ENCODE measurements at regions not wholly inside any gene's neighbourhood (a gene's known extent, or its start where the extent isn't known, plus 50 kb on each side); places are given as distances from the start of the nearest gene placed in this dataset.

DNA sequence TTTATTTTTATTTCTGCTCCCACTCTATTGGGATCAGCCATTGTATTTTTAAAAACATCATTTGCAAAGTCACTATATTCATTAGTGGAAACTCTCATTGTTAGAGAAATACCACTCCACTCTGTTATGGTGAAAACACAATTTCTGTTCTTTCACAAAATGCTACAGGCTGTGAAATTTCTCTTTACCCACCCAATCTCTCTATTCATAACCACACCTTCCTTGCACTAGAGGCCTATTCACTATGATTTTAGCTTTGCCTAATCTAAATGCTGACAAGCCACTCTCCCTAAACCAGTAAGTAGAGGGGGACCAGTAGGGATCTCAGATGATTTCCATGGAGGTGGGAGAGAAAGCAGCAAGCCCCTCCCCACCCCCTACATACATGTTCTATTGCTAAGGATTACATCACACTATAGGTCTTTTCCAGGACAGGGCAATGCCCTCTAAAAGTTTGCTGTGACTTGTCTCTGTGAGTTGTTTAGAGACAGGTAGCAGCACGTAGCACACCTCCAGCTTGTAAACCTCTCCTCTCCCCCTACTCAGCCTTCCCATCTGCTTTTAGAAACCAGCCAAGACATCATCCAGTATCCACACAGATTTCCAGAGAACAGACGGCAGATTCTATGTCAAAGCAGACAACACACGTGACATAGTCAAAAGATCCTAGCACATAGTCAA, 58.3 kb upstream of the PPP1R3C start:
- DNase-seq = no peak

DNA sequence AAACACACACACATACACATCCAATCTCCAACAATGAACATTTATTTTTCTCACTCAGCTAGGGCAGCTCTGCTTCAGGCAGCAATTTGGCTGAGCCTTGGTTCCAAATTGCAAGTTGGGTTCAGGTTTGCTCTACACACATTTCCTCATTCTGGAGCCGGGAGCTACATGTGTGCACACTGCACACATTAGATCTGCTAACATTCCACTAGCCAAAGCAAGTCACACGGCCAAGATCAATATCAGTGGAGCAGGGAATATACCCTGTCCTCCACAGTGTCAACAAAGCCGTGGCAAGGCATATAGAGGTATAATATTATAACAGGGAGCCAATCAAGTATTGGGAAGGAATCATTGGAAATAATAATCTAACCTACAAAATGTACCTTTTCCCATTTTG, 57.5 kb upstream of the PPP1R3C start:
- no peak for DNase-seq

DNA sequence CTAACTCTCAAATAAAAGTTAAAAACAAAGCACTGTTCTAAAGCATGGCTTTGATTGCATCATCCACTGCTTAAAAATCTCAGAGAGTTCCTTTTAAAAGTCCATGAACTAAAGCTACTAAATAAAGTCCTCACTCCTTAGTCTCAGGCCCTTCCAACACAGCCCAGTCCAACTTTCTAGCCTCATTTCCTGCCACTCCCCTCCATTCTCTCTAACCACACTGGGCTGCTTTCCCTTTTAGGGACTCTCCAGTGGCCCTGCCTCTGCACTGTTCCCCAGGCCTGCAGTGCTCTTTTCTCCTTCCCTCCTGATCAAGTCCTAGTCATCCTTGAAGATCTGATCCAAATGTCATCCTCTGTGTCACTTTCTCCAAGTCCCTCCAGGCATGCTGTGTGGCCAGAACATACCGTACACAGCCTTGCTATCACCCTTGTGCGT, 56.9 kb upstream of the PPP1R3C start:
- no peak for DNase-seq

DNA sequence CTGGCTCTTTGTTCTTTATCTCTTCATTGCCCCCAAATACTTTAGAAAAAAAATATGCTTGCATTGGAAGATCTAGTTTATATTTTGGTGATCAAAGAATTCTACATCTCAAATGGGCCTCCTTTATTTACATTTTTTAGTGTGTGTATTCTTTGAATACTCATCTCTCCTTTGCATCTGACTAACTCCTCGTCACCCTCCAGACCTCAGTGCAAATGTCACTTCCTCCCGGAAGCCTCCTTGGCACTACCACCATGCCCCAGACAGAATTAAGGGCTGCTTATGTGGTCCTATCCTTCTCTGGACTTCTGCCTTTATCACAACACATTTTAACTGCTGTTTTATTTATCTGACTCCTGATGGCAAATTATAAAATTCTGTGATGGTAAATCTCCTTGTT, 52.0 kb upstream of the PPP1R3C start:
- DNase-seq = no peak

DNA sequence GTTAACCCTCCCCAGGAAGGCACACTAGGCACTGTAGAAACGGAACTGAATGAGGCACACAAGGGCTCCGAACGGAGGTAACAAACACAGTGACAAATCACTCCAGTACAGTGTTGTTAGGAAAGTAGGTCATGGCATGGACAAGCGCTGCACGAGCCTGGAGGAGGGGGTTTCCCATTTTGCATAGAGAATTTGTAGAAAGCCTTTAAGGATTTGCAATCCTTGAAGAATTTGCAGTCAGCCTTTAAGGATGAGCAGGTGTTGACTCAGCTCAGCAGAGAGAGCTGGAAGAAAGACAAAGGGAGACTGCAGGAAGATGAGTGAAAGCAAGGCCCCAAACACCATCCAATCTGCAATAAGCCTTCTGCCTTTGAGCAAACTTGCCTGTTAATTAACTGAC, 51.1 kb upstream of the PPP1R3C start:
- no peak for DNase-seq

DNA sequence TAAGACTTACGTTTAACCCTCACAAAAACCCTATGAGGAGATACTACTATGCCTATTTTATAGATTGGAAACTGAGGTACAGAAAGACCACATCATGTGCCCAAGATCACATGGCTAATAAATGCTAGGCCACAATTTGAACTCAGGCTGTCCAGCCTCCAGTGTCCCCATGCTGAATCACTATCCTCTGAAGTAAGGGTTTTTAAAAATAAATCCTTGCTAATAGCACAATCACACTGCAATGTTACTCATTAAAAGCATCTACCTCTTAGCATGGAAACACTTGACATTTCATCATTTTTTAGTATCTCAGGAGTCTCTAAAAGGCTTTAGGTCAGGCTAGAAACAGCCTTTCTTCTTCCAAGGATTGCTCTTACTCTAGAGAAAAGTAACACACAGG, 50.0 kb upstream of the PPP1R3C start:
- DNase-seq = no peak
